ENCODE measurements at regions not wholly inside any gene's neighbourhood (a gene's known extent, or its start where the extent isn't known, plus 50 kb on each side); places are given as distances from the start of the nearest gene placed in this dataset.

DNA sequence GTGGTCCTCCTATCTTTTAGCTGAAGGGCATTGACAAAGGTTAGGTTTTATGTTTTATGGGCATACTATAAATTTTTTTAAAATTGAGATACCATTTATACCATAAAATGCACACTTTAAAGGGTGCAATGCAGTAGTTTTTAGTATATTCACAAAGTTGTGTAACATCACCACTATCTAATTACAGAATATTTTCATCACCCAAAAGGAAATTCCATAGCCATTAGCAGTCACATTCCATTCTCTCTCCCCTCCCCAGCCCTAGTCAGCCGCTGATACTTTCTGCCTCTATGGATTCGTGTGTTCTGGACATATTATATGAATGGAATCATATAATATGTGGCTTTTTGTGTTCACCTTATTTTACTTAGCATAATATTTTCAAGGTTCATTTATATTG, 135.8 kb upstream of the B3GALT2 start:
- no peak for TF ChIP-seq ZNF8 (CRISPR knock-in tag; IDR thresholded peaks at IDR 0.05)
- no peak for TF ChIP-seq ZFP3 (CRISPR knock-in tag; IDR thresholded peaks at IDR 0.05)
- no peak for TF ChIP-seq TOX (CRISPR knock-in tag; IDR thresholded peaks at IDR 0.05; ENCODE audit: borderline replicate concordance)
